IMR-90 (cell line): ENCODE measurements at regions not wholly inside any gene's neighbourhood (a gene's known extent, or its start where the extent isn't known, plus 50 kb on each side); places are given as distances from the start of the nearest gene placed in this dataset.

Source experiments
- ATAC-seq: fragments of 200-7000 bp; cut with Tn5 transposase; 2 replicates; pipeline ENCODE4 v1.9.1; 2020; ENCODE audit warnings: low read depth, mild to moderate bottlenecking, moderate library complexity
- BruUV-seq: library from RNA; stranded (reverse); fragments of 400-500 nt; replicated peaks from 2 replicates; lab custom pipeline; 2021; lab: Mats Ljungman, UMichigan
- CTCF ChIA-PET: fragments of 300-600 bp; formaldehyde crosslinking; extraction: SDS; loops from one replicate; lab custom pipeline; 2021; ENCODE audit warnings: antibody characterized with exemption; lab: Yijun Ruan, JAX
- POLR2A ChIA-PET: fragments of 300-600 bp; sonication (Branson Sonifier 250); formaldehyde crosslinking; loops from one replicate; lab custom pipeline; 2022; ENCODE audit warnings: antibody characterized with exemption; ENCODE audit not compliant: unreplicated experiment; lab: Charles Lee
- DNase-seq: peaks from one replicate; pipeline ENCODE4 v3.0.0; 2013
- H2AFZ ChIP-seq: replicated peaks from 2 replicates; pipeline ENCODE3; 2013; ENCODE audit warnings: low read length, mild to moderate bottlenecking; ENCODE audit not compliant: poor library complexity
- H2AK5ac ChIP-seq: 2 replicates; pipeline ENCODE4 v1.6.1; 2013; ENCODE audit warnings: low read depth, low read length, inconsistent platforms
- H2AK9ac ChIP-seq: replicated peaks from 2 replicates; pipeline ENCODE3; 2013; ENCODE audit warnings: mild to moderate bottlenecking, low read depth, low read length, moderate library complexity; ENCODE audit not compliant: poor library complexity
- H2BK120ac ChIP-seq: 2 replicates; pipeline ENCODE4 v1.6.1; 2013; ENCODE audit warnings: low read depth, low read length, inconsistent platforms
- H2BK15ac ChIP-seq: 3 replicates; pipeline ENCODE4 v1.6.1; 2013; ENCODE audit warnings: low read depth, low read length, inconsistent platforms
- H2BK20ac ChIP-seq: 2 replicates; pipeline ENCODE4 v1.6.1; 2013; ENCODE audit warnings: low read depth, mild to moderate bottlenecking, inconsistent platforms, low read length, moderate library complexity
- H2BK5ac ChIP-seq: 2 replicates; pipeline ENCODE4 v1.6.1; 2013; ENCODE audit warnings: mild to moderate bottlenecking, low read depth, low read length, inconsistent platforms; ENCODE audit not compliant: poor library complexity, severe bottlenecking
- H3K14ac ChIP-seq: replicated peaks from 2 replicates; pipeline ENCODE4 v1.6.1; 2013; ENCODE audit warnings: low read depth, low read length, inconsistent platforms
- H3K18ac ChIP-seq: 2 replicates; pipeline ENCODE4 v1.6.1; 2013; ENCODE audit warnings: low read depth, low read length, control low read depth
- H3K23ac ChIP-seq: 2 replicates; pipeline ENCODE4 v1.6.1; 2013; ENCODE audit warnings: low read depth, low read length, inconsistent platforms
- H3K27ac ChIP-seq: 2 replicates; pipeline ENCODE4 v1.5.1; 2013; ENCODE audit warnings: mild to moderate bottlenecking, control low read depth, low read length; ENCODE audit not compliant: insufficient read depth
- H3K27me3 ChIP-seq: 2 replicates; pipeline ENCODE4 v1.6.1; 2013; ENCODE audit warnings: low read length; ENCODE audit not compliant: control insufficient read depth, insufficient read depth
- H3K36me3 ChIP-seq: 2 replicates; pipeline ENCODE4 v1.6.1; 2013; ENCODE audit warnings: low read length, mixed read lengths; ENCODE audit not compliant: control insufficient read depth, insufficient read depth
- H3K4ac ChIP-seq: 2 replicates; pipeline ENCODE4 v1.6.1; 2013; ENCODE audit warnings: low read depth, low read length, inconsistent platforms
- H3K4me1 ChIP-seq: 2 replicates; pipeline ENCODE4 v1.6.1; 2013; ENCODE audit warnings: low read length, mixed read lengths; ENCODE audit not compliant: control insufficient read depth, insufficient read depth
- H3K4me2 ChIP-seq: 2 replicates; pipeline ENCODE4 v1.6.1; 2013; ENCODE audit warnings: low read depth, mild to moderate bottlenecking, control low read depth, low read length, moderate library complexity
- H3K4me3 ChIP-seq: 2 replicates; pipeline ENCODE4 v1.5.1; 2013; ENCODE audit warnings: low read depth, mild to moderate bottlenecking, control low read depth, low read length, moderate library complexity; ENCODE audit not compliant: insufficient read depth
- H3K56ac ChIP-seq: 2 replicates; pipeline ENCODE4 v1.6.1; 2013; ENCODE audit warnings: low read length, inconsistent platforms; ENCODE audit not compliant: insufficient read depth; ENCODE audit errors: extremely low read depth
- H3K79me1 ChIP-seq, 2 experiments: 2 replicates each; pipeline ENCODE4 v1.6.1; 2013; ENCODE audit warnings: low read length in 2 of 2, inconsistent platforms in 1 of 2, low read depth in 1 of 2
- H3K9ac ChIP-seq: 2 replicates; pipeline ENCODE4 v1.6.1; 2013; ENCODE audit warnings: low read depth, low read length, control low read depth
- H3K9me1 ChIP-seq: 2 replicates; pipeline ENCODE4 v1.6.1; 2013; ENCODE audit warnings: low read length, inconsistent platforms; ENCODE audit not compliant: insufficient read depth
- H3K9me3 ChIP-seq: 2 replicates; pipeline ENCODE4 v1.6.1; 2013; ENCODE audit warnings: low read length; ENCODE audit not compliant: control insufficient read depth, insufficient read depth
- H4K20me1 ChIP-seq: 2 replicates; pipeline ENCODE4 v1.6.1; 2013; ENCODE audit warnings: low read length, inconsistent platforms; ENCODE audit not compliant: insufficient read depth
- H4K5ac ChIP-seq: 2 replicates; pipeline ENCODE4 v1.6.1; 2013; ENCODE audit warnings: mild to moderate bottlenecking, low read depth, low read length, control low read depth
- H4K8ac ChIP-seq, 2 experiments: 2 replicates each; pipeline ENCODE4 v1.6.1; 2013; ENCODE audit warnings: low read depth in 2 of 2, low read length in 2 of 2, control low read depth in 1 of 2, inconsistent platforms in 1 of 2
- H4K91ac ChIP-seq: 2 replicates; pipeline ENCODE4 v1.6.1; 2013; ENCODE audit warnings: low read depth, low read length, inconsistent platforms; ENCODE audit not compliant: insufficient read depth
- BHLHE40 ChIP-seq: fragments of 150-350 bp; IDR thresholded peaks from 2 replicates; pipeline ENCODE4 v1.6.1; 2016; ENCODE audit warnings: mild to moderate bottlenecking, low read depth, low read length
- CEBPB ChIP-seq: IDR thresholded peaks from 2 replicates; pipeline ENCODE4 v1.6.1; 2012; ENCODE audit warnings: low read depth, low read length, improper control_type of control experiment
- CHD1 ChIP-seq: IDR thresholded peaks from 2 replicates; pipeline ENCODE4 v1.6.1; 2012; ENCODE audit warnings: low read depth, low read length, improper control_type of control experiment
- CTCF ChIP-seq: conservative IDR thresholded peaks from 2 replicates; pipeline ENCODE4 v1.5.1; 2012; ENCODE audit warnings: mild to moderate bottlenecking, low read depth, low read length, improper control_type of control experiment
- ELK1 ChIP-seq: fragments of 150-350 bp; IDR thresholded peaks from 2 replicates; pipeline ENCODE4 v1.6.1; 2016; ENCODE audit warnings: low read depth, mild to moderate bottlenecking, low read length, moderate library complexity, borderline replicate concordance
- FOS ChIP-seq: fragments of 150-350 bp; IDR thresholded peaks from 2 replicates; pipeline ENCODE4 v1.6.1; 2016; ENCODE audit warnings: low read depth, low read length
- MAFK ChIP-seq: IDR thresholded peaks from 2 replicates; pipeline ENCODE4 v1.6.1; 2012; ENCODE audit warnings: low read depth, low read length, improper control_type of control experiment
- MAZ ChIP-seq: IDR thresholded peaks from 2 replicates; pipeline ENCODE4 v1.6.1; 2012; ENCODE audit warnings: low read depth, mild to moderate bottlenecking, low read length, improper control_type of control experiment, moderate library complexity, borderline replicate concordance
- MXI1 ChIP-seq: IDR thresholded peaks from 2 replicates; pipeline ENCODE4 v1.6.1; 2012; ENCODE audit warnings: low read depth, mild to moderate bottlenecking, low read length, moderate library complexity, borderline replicate concordance
- NFE2L2 ChIP-seq: fragments of 150-350 bp; IDR thresholded peaks from 2 replicates; pipeline ENCODE4 v1.6.1; 2016; ENCODE audit warnings: low read depth, mild to moderate bottlenecking, low read length
- POLR2A ChIP-seq: IDR thresholded peaks from 2 replicates; pipeline ENCODE4 v1.6.1; 2012; ENCODE audit warnings: mild to moderate bottlenecking, low read depth, low read length
- RAD21 ChIP-seq: IDR thresholded peaks from 2 replicates; pipeline ENCODE4 v1.6.1; 2012; ENCODE audit warnings: low read length, improper control_type of control experiment
- RCOR1 ChIP-seq: IDR thresholded peaks from 2 replicates; pipeline ENCODE4 v1.6.1; 2012; ENCODE audit warnings: mild to moderate bottlenecking, low read length, improper control_type of control experiment; ENCODE audit not compliant: insufficient replicate concordance
- SMC3 ChIP-seq: fragments of 150-350 bp; IDR thresholded peaks from 2 replicates; pipeline ENCODE4 v1.6.1; 2016; ENCODE audit warnings: low read depth, mild to moderate bottlenecking, antibody characterized with exemption, low read length, moderate library complexity
- USF2 ChIP-seq: fragments of 150-350 bp; IDR thresholded peaks from 2 replicates; pipeline ENCODE4 v1.6.1; 2017; ENCODE audit warnings: mild to moderate bottlenecking, antibody characterized with exemption, low read length, low read depth
- WGBS, 2 experiments: methylation state at CpG; one replicate each; pipeline versions ENCODE4 v1.1.5 to v1.1.7; 2013; ENCODE audit warnings: missing lambda C conversion rate in 2 of 2; ENCODE audit not compliant: insufficient read length in 1 of 2; ENCODE audit errors: extremely low coverage in 2 of 2; 5-methylcytosine and 5-hydroxymethylcytosine counted together
- dilution Hi-C: fragments of 300-500 bp; cut with HindIII; formaldehyde crosslinking; loops from one replicate; pipeline ENCODE4 v1.14.3; 2018; ENCODE audit warnings: low sequenced_read_pairs; ENCODE audit not compliant: unreplicated experiment
- in situ Hi-C: fragments of 300-500 bp; cut with MboI; formaldehyde crosslinking; loops from 3 replicates; pipeline ENCODE4 v1.14.3; 2019; ENCODE audit warnings: low sequenced_read_pairs, inconsistent platforms, mixed read lengths
- intact Hi-C: fragments of 100-400 bp; cut with micrococcal nuclease; formaldehyde crosslinking; loops from 2 replicates; pipeline ENCODE4 v1.10.0; 2022

- no peak overlapping the region for H3K14ac ChIP-seq
- no peak overlapping the region for H2AK9ac ChIP-seq
- H2AK5ac ChIP-seq: peak overlapping the region; percentile 92
- H2BK15ac ChIP-seq: peak overlapping the region; percentile 66; the same call in 1 of the 3 replicates
- no peak overlapping the region for H3K4me3 ChIP-seq
- peak overlapping the region; percentile 81; the same call in 1 of the 2 replicates for H3K18ac ChIP-seq
- no peak for DNase-seq
- dilution Hi-C loops: no loop called here
- H4K5ac ChIP-seq: no peak overlapping the region; the same call in 1 of the 2 replicates
- TF ChIP-seq MAZ (no peak), RAD21 (no peak), RCOR1 (no peak), BHLHE40 (no peak), USF2 (no peak), FOS (no peak), SMC3 (no peak), NFE2L2 (no peak), ELK1 (no peak), CEBPB (no peak), MXI1 (no peak), POLR2A (no peak), CHD1 (no peak), MAFK (no peak), CTCF (no peak)
- no peaks in the 10 kb centered on the region for H3K9me3 ChIP-seq
- intact Hi-C loops: no loop called here
- peaks cover 12% of the 10 kb centered on the region for H3K4me1 ChIP-seq
- no peaks in the 10 kb centered on the region for H3K27me3 ChIP-seq
- no peak overlapping the region for H3K9ac ChIP-seq
- H4K8ac ChIP-seq: no peak overlapping the region
- H3K27ac ChIP-seq: no peak overlapping the region
- ChIA-PET POLR2A (no interaction called here), CTCF (no interaction called here)
- no CpG with 5 or more reads among the region's 3 CpGs for WGBS, 2 experiments
- H3K36me3 ChIP-seq: no peaks in the 10 kb centered on the region
- H3K4me2 ChIP-seq: no peak overlapping the region
- H4K20me1 ChIP-seq: no peaks in the 10 kb centered on the region
- in situ Hi-C loops: no loop called here
- peak overlapping the region; percentile 63; the same call in 1 of the 2 replicates for H4K91ac ChIP-seq
- ATAC-seq: no peak
- peak overlapping the region; percentile 60; the same call in 1 of the 2 replicates for H3K4ac ChIP-seq
- peak overlapping the region; percentile 51; the same call in 1 of the 2 replicates for H2BK20ac ChIP-seq
- H2BK5ac ChIP-seq: no peak overlapping the region
- no peaks in the 10 kb centered on the region for H3K9me1 ChIP-seq
- no peak overlapping the region for H2BK120ac ChIP-seq
- H2AFZ ChIP-seq: no peak overlapping the region
- no peak overlapping the region for H3K23ac ChIP-seq
- H3K56ac ChIP-seq: no peak overlapping the region
- no peaks in the 10 kb centered on the region for H3K79me1 ChIP-seq
- BruUV-seq: no TSS peak
Observed at GRCh38 chr1:81160696-81161095, 640.0 kb upstream of the ADGRL2 start.
